HG03354 (cell line): ENCODE measurements at regions not wholly inside any gene's neighbourhood (a gene's known extent, or its start where the extent isn't known, plus 50 kb on each side); places are given as distances from the start of the nearest gene placed in this dataset.

ENCODE experiments used
- ATAC-seq: cut with Tn5 transposase; IDR thresholded peaks from one replicate; pipeline ENCODE4 v1.9.1; 2021; ENCODE audit warnings: mild to moderate bottlenecking; ENCODE audit not compliant: unreplicated experiment, poor library complexity, severe bottlenecking

GRCh38 chr5:89615839-89616518, 733.0 kb upstream of the MEF2C start:
- ATAC-seq, result no peak

- ATAC-seq, result peak; percentile 97
Measured at GRCh38 chr5:89613222-89613956, 730.4 kb upstream of the MEF2C start.

- ATAC-seq, result no peak
Measured at GRCh38 chr5:89606939-89607534, 724.1 kb upstream of the MEF2C start.

- no peak for ATAC-seq
Measured at GRCh38 chr5:89604342-89604741, 721.4 kb upstream of the MEF2C start.

- no peak for ATAC-seq
Measured at GRCh38 chr5:89601880-89602279, 718.9 kb upstream of the MEF2C start.

- no peak for ATAC-seq
Measured at GRCh38 chr5:89597878-89598277, 714.9 kb upstream of the MEF2C start.

GRCh38 chr5:89596821-89597220, 713.8 kb upstream of the MEF2C start:
- ATAC-seq, result no peak

GRCh38 chr5:89595056-89595455, 712.1 kb upstream of the MEF2C start:
- ATAC-seq, result no peak

GRCh38 chr5:89584339-89584956, 701.5 kb upstream of the MEF2C start:
- ATAC-seq, result no peak

GRCh38 chr5:89583534-89583933, 700.5 kb upstream of the MEF2C start:
- ATAC-seq, result no peak

GRCh38 chr5:89582768-89583339, 699.9 kb upstream of the MEF2C start:
- no peak for ATAC-seq

GRCh38 chr5:89580976-89581375, 698.0 kb upstream of the MEF2C start:
- no peak for ATAC-seq

- no peak for ATAC-seq
Measured at GRCh38 chr5:89575319-89575718, 692.3 kb upstream of the MEF2C start.

- ATAC-seq, result no peak
Measured at GRCh38 chr5:89573345-89573744, 690.4 kb upstream of the MEF2C start.

- ATAC-seq, result no peak
Measured at GRCh38 chr5:89572696-89573095, 689.7 kb upstream of the MEF2C start.

- ATAC-seq, result no peak
Measured at GRCh38 chr5:89570557-89570956, 687.6 kb upstream of the MEF2C start.

- ATAC-seq, result no peak
Measured at GRCh38 chr5:89566340-89566739, 683.4 kb upstream of the MEF2C start.

- no peak for ATAC-seq
Measured at GRCh38 chr5:89560696-89561095, 677.7 kb upstream of the MEF2C start.

- no peak for ATAC-seq
Measured at GRCh38 chr5:89556215-89556913, 673.4 kb upstream of the MEF2C start.

- no peak for ATAC-seq
Measured at GRCh38 chr5:89546657-89547056, 663.7 kb upstream of the MEF2C start.
